Activated CD8-positive, alpha-beta memory T cell treated with anti-CD3 and anti-CD28 coated beads for 4 hours (primary cell): ENCODE measurements at regions not wholly inside any gene's neighbourhood (a gene's known extent, or its start where the extent isn't known, plus 50 kb on each side); places are given as distances from the start of the nearest gene placed in this dataset.
"Not testable (repeated sequence)": the region's sequence is repeated elsewhere in the genome, so short reads cannot be mapped to it uniquely, and the experiment has no call there.

Experiments used
- DNase-seq, 2 donors: peaks; one replicate each; pipeline ENCODE4 v3.0.0-alpha.2; 2020; ENCODE audit warnings: low read depth in 2 of 2

DNA sequence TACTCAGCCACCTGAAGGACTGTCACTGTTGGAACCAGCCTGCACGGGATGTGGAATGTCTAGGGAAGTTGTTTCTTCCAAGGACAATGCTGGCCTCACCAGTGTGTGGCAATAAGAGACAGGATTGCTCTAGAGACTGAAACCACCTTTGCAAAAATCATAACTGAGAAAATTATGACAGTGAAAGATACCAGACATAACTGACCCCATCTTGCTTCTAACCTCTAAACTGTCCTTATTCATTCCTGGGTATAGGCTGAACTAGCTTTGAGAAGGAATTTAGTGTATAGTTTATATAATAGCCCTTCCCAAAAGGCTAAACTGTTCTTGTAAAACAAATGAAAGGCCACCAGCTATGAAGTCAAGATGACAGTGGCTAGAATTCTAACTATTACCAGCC is 83.6 kb downstream of the IER5 start:
- DNase-seq, result no peak

GRCh38 chr1:181173761-181174447 is 85.4 kb downstream of the IER5 start:
- no peak for DNase-seq

GRCh38 chr1:181174861-181175260 is 86.4 kb downstream of the IER5 start:
- DNase-seq, result no peak

- no peak for DNase-seq
These were observed 86.9 kb downstream of the IER5 start for GRCh38 chr1:181175356-181175910.

DNA sequence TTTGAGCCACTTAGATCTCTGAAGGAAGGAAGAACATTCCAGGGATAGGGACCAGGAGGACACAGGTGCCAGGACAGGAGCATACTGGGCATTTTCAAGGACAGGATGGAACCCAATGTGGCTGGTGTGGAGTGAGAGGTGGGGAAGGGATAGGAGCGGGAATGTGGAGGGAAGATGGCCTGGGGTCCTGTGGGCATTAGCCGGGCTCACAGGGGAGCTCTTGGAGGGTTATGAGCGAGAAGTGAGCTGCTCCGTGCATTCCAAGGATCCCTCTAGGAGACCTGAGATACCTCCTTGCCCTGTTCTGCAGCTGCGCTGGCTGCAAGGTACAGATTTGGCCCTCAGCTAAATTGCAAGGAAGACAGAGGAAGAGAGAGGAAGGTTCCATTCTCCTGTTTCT is 87.5 kb downstream of the IER5 start:
- no peak for DNase-seq

DNA sequence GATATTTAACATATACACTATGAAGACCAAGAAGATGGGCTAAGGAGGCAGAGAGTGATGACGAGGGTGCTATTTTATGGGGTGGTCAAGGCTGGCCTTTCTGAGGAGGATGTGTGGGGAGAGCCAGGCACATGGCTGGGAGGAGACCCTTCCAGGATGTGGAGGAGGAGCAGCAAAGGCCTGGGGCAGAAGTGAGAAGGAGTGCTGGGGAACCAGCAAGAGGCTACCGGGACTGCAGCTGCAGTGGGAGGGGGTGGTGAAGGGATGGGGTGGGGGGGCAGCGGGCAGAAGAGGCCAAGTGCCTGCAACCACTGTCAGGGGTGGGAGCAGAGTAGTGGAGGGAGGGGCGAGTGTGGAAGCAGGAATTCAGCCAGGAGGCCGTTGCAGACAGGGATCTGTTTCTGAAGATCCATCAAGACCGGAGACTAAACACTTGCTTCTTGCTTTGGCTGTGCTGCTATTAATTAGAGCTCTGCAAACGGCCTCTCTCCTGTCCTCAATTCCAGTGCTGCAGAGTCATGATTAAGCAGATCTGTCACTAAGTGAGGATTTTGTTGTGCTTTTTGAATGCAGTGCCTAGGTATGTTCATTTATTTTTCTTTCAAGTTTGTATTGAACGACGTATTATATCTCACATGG is 89.9 kb downstream of the IER5 start:
- DNase-seq, result no peak

- no peak for DNase-seq
These were observed 90.9 kb downstream of the IER5 start for GRCh38 chr1:181179279-181179986.

DNA sequence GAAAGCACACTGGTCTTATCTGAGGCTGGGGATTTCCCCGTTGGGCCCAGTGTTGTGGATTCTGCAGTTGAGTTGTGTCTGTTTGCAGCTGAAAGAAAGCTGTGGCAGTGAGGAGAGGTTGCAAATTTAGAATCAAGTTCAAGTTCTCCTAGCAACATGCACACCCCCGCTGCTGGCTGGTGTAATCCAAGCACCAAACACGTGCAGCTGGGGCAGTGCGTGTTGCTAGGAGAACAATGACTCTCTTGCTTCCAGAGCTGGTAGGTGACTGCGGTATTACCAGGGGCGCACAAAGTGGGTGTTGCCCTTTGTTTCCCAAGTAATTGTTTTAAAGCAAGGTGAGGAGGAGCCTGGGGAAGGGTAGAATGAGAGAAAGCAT is 91.5 kb downstream of the IER5 start:
- DNase-seq, result no peak

DNA sequence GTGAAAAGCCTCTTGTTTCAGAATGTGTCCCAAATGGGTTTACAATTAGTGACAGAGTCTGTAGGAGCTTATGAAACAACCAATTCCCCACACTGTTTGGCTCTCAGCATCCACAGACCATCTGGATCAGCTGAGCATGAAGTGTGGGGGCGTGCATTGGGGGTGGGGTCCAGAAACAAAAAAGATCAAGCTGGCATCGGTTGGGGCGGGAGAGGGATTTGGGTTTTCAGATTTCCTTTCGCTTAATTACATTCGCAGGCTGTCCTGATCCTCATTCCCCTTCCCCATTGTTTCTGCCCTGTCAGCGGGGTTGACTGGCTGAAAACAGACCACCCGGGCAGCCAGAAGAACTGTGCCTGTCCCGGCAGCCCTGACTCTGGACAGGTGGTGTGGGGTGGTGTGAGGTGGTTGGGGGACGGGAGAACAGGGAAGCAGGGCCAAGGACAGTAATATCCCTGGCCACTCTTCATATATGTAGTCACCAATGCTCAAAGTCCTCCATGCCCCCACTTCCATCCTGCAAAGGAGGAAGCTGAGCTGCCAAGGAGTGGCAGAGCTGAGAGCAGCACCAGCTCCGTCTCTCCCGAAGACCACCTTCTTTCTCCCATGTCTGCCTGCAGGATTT is 92.0 kb downstream of the IER5 start:
- DNase-seq, result no peak

- DNase-seq, result no peak
These were observed 93.5 kb downstream of the IER5 start for GRCh38 chr1:181181792-181182585.

GRCh38 chr1:181184621-181185020 is 96.1 kb downstream of the IER5 start:
- no peak for DNase-seq

DNA sequence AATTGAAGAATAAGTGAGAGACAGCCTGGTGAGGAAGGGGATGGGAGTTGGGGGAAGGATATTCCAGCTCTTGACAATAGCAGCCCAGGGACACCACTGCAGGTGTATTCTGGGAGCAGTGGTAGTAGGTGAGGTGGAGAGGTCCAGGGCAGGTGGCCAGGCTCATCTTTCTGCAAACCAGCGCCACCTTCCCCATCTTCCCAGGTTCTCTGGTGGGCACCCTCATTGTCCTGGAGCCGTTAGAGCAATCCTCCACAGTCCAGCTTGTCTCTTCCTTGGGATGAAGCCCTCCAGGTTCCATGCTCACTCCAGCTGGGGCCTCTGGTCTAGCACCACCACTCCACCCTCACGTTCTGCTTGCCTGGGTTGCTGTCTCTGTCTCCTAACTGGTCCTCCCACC is 97.0 kb downstream of the IER5 start:
- no peak for DNase-seq

- not testable (repeated sequence) for DNase-seq
These were observed 97.6 kb downstream of the IER5 start for GRCh38 chr1:181186133-181186532.

- DNase-seq, result no peak
These were observed 99.0 kb downstream of the IER5 start for GRCh38 chr1:181187337-181188126.

- DNase-seq, result no peak
These were observed 100.7 kb downstream of the IER5 start for GRCh38 chr1:181189245-181189644.

- peak; percentile 33 to 62 for DNase-seq
These were observed 101.3 kb downstream of the IER5 start for GRCh38 chr1:181189691-181190363.

GRCh38 chr1:181190364-181191035 is 102.0 kb downstream of the IER5 start:
- DNase-seq, result no peak

- no peak for DNase-seq
These were observed 103.1 kb downstream of the IER5 start for GRCh38 chr1:181191494-181192040.

GRCh38 chr1:181192316-181192715 is 103.8 kb downstream of the IER5 start:
- no peak for DNase-seq
